ENCODE measurements at regions not wholly inside any gene's neighbourhood (a gene's known extent, or its start where the extent isn't known, plus 50 kb on each side); places are given as distances from the start of the nearest gene placed in this dataset.

GRCh38 chr6:12523726-12524125, 192.8 kb upstream of the PHACTR1 start:
- no peak for TF ChIP-seq CTCF (IDR thresholded peaks at IDR 0.05)
- no peak for ATAC-seq (ENCODE audit: low FRiP score)
- DNase-seq (ENCODE audit: low spot score): no peak

GRCh38 chr6:12525276-12525675, 191.3 kb upstream of the PHACTR1 start:
- TF ChIP-seq CTCF (IDR thresholded peaks at IDR 0.05): no peak

GRCh38 chr6:12527339-12527738, 189.2 kb upstream of the PHACTR1 start:
- TF ChIP-seq CTCF (IDR thresholded peaks at IDR 0.05): no peak
- DNase-seq (ENCODE audit: low spot score) (no peak), ATAC-seq (ENCODE audit: low FRiP score) (no peak)

More at GRCh38 chr6:12525276-12525675, 191.3 kb upstream of the PHACTR1 start:
- no peak for ATAC-seq (ENCODE audit: low FRiP score)
- DNase-seq (ENCODE audit: low spot score): no peak

- ATAC-seq (ENCODE audit: low FRiP score): no peak
- no peak for TF ChIP-seq CTCF (IDR thresholded peaks at IDR 0.05)
- DNase-seq (ENCODE audit: low spot score): no peak
Measured at GRCh38 chr6:12528136-12528535, 188.4 kb upstream of the PHACTR1 start.

- no peak for TF ChIP-seq CTCF (IDR thresholded peaks at IDR 0.05)
- no peak for DNase-seq (ENCODE audit: low spot score)
- ATAC-seq (ENCODE audit: low FRiP score): no peak
Measured at GRCh38 chr6:12528581-12529363, 187.8 kb upstream of the PHACTR1 start.

GRCh38 chr6:12529364-12530019, 187.1 kb upstream of the PHACTR1 start:
- no peak for ATAC-seq (ENCODE audit: low FRiP score)
- DNase-seq (ENCODE audit: low spot score): no peak
- no peak for TF ChIP-seq CTCF (IDR thresholded peaks at IDR 0.05)

GRCh38 chr6:12530345-12530744, 186.2 kb upstream of the PHACTR1 start:
- TF ChIP-seq CTCF (IDR thresholded peaks at IDR 0.05): no peak
- ATAC-seq (ENCODE audit: low FRiP score) (no peak), DNase-seq (ENCODE audit: low spot score) (no peak)

Measured in omental fat pad (tissue), 3 donors.